ENCODE measurements at regions not wholly inside any gene's neighbourhood (a gene's known extent, or its start where the extent isn't known, plus 50 kb on each side); places are given as distances from the start of the nearest gene placed in this dataset.

DNA sequence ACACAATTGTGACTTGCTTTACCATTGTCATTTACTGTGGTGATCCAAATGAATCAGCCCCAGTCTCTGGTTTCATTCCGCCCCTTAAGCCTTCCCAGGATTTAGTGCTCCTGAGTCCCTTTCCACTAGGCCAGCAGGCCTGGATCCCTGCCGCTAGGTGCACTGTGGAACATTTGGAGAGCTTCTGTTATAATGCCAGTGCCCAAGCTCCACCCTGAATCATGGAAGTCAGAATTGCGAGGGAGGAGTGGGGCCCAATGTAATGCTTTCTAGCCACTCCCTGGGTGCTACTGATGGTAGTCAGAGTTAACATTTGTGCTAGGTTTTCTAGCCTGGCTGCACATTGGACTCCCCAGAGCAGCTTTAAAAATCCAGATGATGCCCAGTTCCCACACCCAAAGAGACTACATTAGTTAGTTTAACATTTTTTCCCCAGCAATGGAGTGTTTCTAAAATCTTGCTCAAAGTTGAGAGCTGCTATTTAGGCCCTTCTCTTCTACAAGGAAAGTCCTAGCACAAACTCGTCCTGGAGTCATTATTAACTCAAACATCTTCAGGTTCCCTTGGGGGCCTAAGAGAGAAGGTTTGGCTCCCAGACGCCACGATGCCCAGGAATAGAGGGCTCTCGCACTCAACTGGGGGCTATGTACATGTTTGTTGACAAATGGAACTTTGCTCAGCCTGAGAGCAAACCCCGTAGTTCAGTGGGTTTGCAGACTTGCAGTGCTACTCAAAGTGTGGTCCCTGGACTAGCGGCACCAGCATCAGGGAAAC is 366.7 kb upstream of the PROK2 start:
- no peak overlapping the region for H3K4me3 ChIP-seq (ENCODE audit: low read depth, low read length)
- TF ChIP-seq CTCF (IDR thresholded peaks at IDR 0.05; ENCODE audit: insufficient read depth, low read depth, low read length, missing control alignments), result no peak
- DNase-seq (ENCODE audit: low read depth), result no peak

- no peak overlapping the region for H3K4me3 ChIP-seq (ENCODE audit: low read depth, low read length)
- no peak for TF ChIP-seq CTCF (IDR thresholded peaks at IDR 0.05; ENCODE audit: insufficient read depth, low read depth, low read length, missing control alignments)
- no peak for DNase-seq (ENCODE audit: low read depth)
These were observed 365.9 kb upstream of the PROK2 start for GRCh38 chr3:72150634-72151412.

DNA sequence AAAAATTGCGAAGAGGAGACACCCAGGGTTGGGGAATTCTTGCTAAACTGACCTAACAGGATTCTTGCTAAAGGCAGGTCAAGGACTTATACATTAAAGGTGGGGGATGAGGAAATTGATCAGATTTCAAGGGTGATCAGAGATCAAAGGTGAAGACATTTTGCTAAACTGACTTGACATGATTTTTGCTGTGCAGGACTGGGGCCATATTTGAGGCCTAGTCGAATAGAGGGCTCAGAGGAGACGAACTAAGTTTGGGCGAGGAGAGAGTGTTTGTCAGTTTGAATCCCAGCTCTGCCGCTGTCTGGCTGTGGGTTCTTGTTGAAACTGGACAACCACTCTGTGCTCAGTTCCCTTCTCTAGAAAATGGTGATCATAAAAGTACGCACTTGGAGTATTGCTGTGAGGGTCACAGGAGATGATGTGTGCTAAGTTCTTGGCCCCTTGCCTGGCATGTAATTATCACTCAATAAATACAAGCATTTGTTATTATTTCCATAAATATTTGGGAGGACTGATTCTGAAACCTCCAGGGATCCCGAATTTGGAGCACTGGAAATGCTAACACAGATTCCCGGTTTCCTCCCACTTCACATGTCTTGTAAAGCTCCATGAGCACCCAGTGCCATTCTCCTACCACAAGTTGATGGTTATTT is 364.8 kb upstream of the PROK2 start:
- H3K4me3 ChIP-seq (ENCODE audit: low read depth, low read length), result no peak overlapping the region
- DNase-seq (ENCODE audit: low read depth), result no peak
- no peak for TF ChIP-seq CTCF (IDR thresholded peaks at IDR 0.05; ENCODE audit: insufficient read depth, low read depth, low read length, missing control alignments)

DNA sequence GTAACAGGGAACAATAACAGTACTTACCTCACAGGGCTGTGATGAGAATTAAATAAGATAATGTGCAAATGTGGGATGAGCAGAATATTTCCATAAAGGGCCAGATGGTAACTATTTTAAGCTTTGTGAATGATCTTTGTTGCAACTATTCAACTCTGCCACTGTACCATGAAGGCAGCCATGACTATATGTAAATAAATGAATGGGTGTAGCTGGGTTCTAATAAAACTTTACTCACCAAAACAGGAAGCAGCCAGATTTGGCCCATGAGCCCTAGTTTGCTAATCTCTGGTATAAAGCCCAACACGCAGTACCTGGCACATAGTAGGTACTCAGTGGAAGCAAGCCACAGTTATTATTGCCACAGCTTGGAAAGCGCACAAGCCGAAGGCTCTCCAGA is 362.7 kb upstream of the PROK2 start:
- H3K4me3 ChIP-seq (ENCODE audit: low read depth, low read length), result no peak overlapping the region
- no peak for DNase-seq (ENCODE audit: low read depth)
- no peak for TF ChIP-seq CTCF (IDR thresholded peaks at IDR 0.05; ENCODE audit: insufficient read depth, low read depth, low read length, missing control alignments)

DNA sequence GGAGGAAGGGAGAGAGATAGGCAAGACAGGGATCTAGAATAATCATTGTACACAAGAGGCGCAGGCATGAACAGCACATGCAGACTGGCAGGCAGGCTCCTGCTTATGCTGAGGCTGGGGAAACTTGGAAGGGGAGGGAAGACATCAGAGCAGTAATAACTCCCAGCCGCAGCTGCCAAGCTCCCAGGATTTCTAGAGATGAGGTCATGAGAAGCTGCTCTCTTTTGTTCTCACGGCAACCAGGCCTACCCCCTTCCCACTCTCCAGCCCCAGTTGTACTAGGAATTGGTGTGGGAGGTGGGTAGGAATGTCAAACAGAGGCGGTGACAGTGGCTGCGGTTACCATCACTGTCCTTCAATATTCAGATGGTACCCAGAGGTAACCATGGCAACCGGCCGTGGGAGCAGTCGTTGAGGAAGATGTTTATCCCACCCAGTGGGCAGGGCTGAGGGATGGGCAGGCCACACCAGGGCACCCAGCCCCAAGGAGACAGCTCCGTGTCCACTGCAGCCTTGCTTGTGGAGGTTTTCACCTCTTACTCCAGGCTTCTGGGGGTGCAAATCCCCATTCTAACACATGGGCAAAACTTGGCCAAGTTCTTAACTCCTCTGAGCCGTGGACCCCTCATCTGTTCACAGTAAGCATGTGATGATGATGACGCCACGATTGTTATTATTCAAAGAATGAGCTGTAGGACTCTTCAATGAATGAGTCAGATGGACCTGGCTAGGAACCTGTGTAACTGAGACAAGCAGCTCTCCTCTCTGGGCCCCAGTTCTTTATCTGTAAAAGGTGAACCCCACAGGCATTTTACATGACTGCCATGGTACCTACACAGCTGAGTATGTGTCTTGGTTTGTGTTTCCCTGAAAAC is 360.8 kb upstream of the PROK2 start:
- no peak overlapping the region for H3K4me3 ChIP-seq (ENCODE audit: low read depth, low read length)
- TF ChIP-seq CTCF (IDR thresholded peaks at IDR 0.05; ENCODE audit: insufficient read depth, low read depth, low read length, missing control alignments), result no peak
- DNase-seq (ENCODE audit: low read depth), result no peak

- DNase-seq (ENCODE audit: low read depth), result peak; percentile 47
- H3K4me3 ChIP-seq (ENCODE audit: low read depth, low read length), result no peak overlapping the region
- TF ChIP-seq CTCF (IDR thresholded peaks at IDR 0.05; ENCODE audit: insufficient read depth, low read depth, low read length, missing control alignments), result no peak
These were observed 360.0 kb upstream of the PROK2 start for GRCh38 chr3:72144773-72145505.

All from GM12865 (cell line).